PC-9 (cell line): ENCODE measurements at regions not wholly inside any gene's neighbourhood (a gene's known extent, or its start where the extent isn't known, plus 50 kb on each side); places are given as distances from the start of the nearest gene placed in this dataset.

Experiments used
- BruUV-seq: library from RNA; stranded (reverse); fragments of 400-500 nt; replicated peaks from 2 replicates; lab custom pipeline; 2021; lab: Mats Ljungman, UMichigan
- CTCF ChIA-PET: fragments of 300-600 bp; sonication (Branson Sonifier 250); formaldehyde crosslinking; loops from one replicate; lab custom pipeline; 2022; ENCODE audit warnings: antibody characterized with exemption; lab: Charles Lee
- POLR2A ChIA-PET: fragments of 300-600 bp; sonication (Branson Sonifier 250); formaldehyde crosslinking; loops from one replicate; lab custom pipeline; 2022; ENCODE audit warnings: antibody characterized with exemption; ENCODE audit not compliant: unreplicated experiment; lab: Charles Lee
- DNase-seq, 2 experiments: peaks; one replicate each; pipeline versions ENCODE4 v3.0.0 to v3.0.0-alpha.2; 2015 to 2022; ENCODE audit warnings: mixed read lengths in 1 of 2
- H2AFZ ChIP-seq: fragments of 200-600 bp; sonication (generic); 2 replicates; pipeline ENCODE4 v1.8.1; 2017; ENCODE audit warnings: antibody characterized with exemption
- H3F3A ChIP-seq: fragments of 200-600 bp; sonication (generic); 2 replicates; pipeline ENCODE4 v1.8.1; 2017; ENCODE audit warnings: antibody characterized with exemption, mild to moderate bottlenecking, low read depth; ENCODE audit not compliant: insufficient read depth
- H3K27ac ChIP-seq: fragments of 200-600 bp; sonication (generic); 2 replicates; pipeline ENCODE4 v1.6.1; 2016; ENCODE audit warnings: mixed run types
- H3K27me3 ChIP-seq: fragments of 200-600 bp; sonication (generic); 2 replicates; pipeline ENCODE4 v1.6.1; 2016; ENCODE audit warnings: low read depth, mixed run types; ENCODE audit not compliant: insufficient read depth
- H3K36me3 ChIP-seq: fragments of 200-600 bp; sonication (generic); 2 replicates; pipeline ENCODE4 v1.6.1; 2016; ENCODE audit warnings: low read depth, mixed run types
- H3K4me1 ChIP-seq: fragments of 200-600 bp; sonication (generic); replicated peaks from 2 replicates; pipeline ENCODE4 v1.6.1; 2016; ENCODE audit warnings: mixed run types; ENCODE audit not compliant: insufficient read depth
- H3K4me2 ChIP-seq: fragments of 200-600 bp; sonication (generic); 2 replicates; pipeline ENCODE4 v1.6.1; 2017; ENCODE audit warnings: mixed run types
- H3K4me3 ChIP-seq: fragments of 200-600 bp; sonication (generic); 2 replicates; pipeline ENCODE4 v1.6.1; 2016; ENCODE audit warnings: mixed run types
- H3K79me2 ChIP-seq: fragments of 200-600 bp; sonication (generic); 2 replicates; pipeline ENCODE4 v1.6.1; 2017; ENCODE audit warnings: low read depth, mixed run types
- H3K9me2 ChIP-seq: fragments of 200-600 bp; sonication (generic); 2 replicates; pipeline ENCODE4 v1.8.1; 2017; ENCODE audit warnings: mild to moderate bottlenecking; ENCODE audit not compliant: insufficient read depth
- H3K9me3 ChIP-seq: fragments of 200-600 bp; sonication (generic); 2 replicates; pipeline ENCODE4 v1.8.1; 2016; ENCODE audit warnings: low read depth; ENCODE audit not compliant: insufficient read depth
- H4K20me1 ChIP-seq: fragments of 200-600 bp; sonication (generic); 2 replicates; pipeline ENCODE4 v1.8.1; 2017; ENCODE audit not compliant: insufficient read depth
- CTCF ChIP-seq: fragments of 200-600 bp; sonication (generic); conservative IDR thresholded peaks from 2 replicates; pipeline ENCODE4 v1.6.1; 2017; ENCODE audit warnings: mixed run types, antibody characterized with exemption, mild to moderate bottlenecking, moderate library complexity
- EZH2 ChIP-seq: fragments of 200-600 bp; sonication (generic); IDR thresholded peaks from 2 replicates; pipeline ENCODE4 v1.8.0; 2017; ENCODE audit warnings: antibody characterized with exemption, low read depth
- intact Hi-C: fragments of 100-400 bp; cut with micrococcal nuclease; formaldehyde crosslinking; loops from one replicate; pipeline ENCODE4 v1.10.0; 2022; ENCODE audit not compliant: unreplicated experiment

GRCh38 chr13:62033934-62034333 lies 618.3 kb upstream of the PCDH20 start:
- no peak overlapping the region for H3K27ac ChIP-seq
- BruUV-seq, result no TSS peak
- ChIA-PET CTCF (no interaction called here), POLR2A (no interaction called here)
- no peaks in the 10 kb centered on the region for H3K79me2 ChIP-seq
- no peak overlapping the region for H3K4me2 ChIP-seq
- no peak overlapping the region for H2AFZ ChIP-seq
- H3K4me1 ChIP-seq, result no peaks in the 10 kb centered on the region
- no peaks in the 10 kb centered on the region for H3K36me3 ChIP-seq
- H3K9me3 ChIP-seq, result no peaks in the 10 kb centered on the region
- DNase-seq, result no peak
- no peaks in the 10 kb centered on the region for H4K20me1 ChIP-seq
- no peak for TF ChIP-seq CTCF
- no peak for TF ChIP-seq EZH2
- H3K9me2 ChIP-seq, result no peaks in the 10 kb centered on the region
- no peaks in the 10 kb centered on the region for H3F3A ChIP-seq
- intact Hi-C loops, result no loop called here
- H3K27me3 ChIP-seq, result no peaks in the 10 kb centered on the region
- no peak overlapping the region for H3K4me3 ChIP-seq

- Histone ChIP-seq H2AFZ (no peak overlapping the region), H3K9me3 (no peaks in the 10 kb centered on the region), H3K4me1 (no peaks in the 10 kb centered on the region), H3K27me3 (no peaks in the 10 kb centered on the region), H3K36me3 (no peaks in the 10 kb centered on the region), H3K4me3 (no peak overlapping the region), H3K9me2 (no peaks in the 10 kb centered on the region), H3K4me2 (no peak overlapping the region), H4K20me1 (no peaks in the 10 kb centered on the region), H3F3A (no peaks in the 10 kb centered on the region), H3K27ac (no peak overlapping the region), H3K79me2 (no peaks in the 10 kb centered on the region)
- CTCF ChIA-PET, result no interaction called here
- no TSS peak for BruUV-seq
- intact Hi-C loops, result no loop called here
- TF ChIP-seq CTCF, result no peak
- TF ChIP-seq EZH2, result no peak
- no peak for DNase-seq
- POLR2A ChIA-PET, result no interaction called here
Measured at GRCh38 chr13:62022369-62022768, 606.7 kb upstream of the PCDH20 start.

- H3K36me3 ChIP-seq, result no peaks in the 10 kb centered on the region
- CTCF ChIA-PET, result no interaction called here
- no peaks in the 10 kb centered on the region for H3K79me2 ChIP-seq
- H3F3A ChIP-seq, result no peaks in the 10 kb centered on the region
- TF ChIP-seq CTCF (no peak), EZH2 (no peak)
- no peaks in the 10 kb centered on the region for H3K4me1 ChIP-seq
- H3K4me2 ChIP-seq, result no peak overlapping the region
- H3K27ac ChIP-seq, result no peak overlapping the region
- no peaks in the 10 kb centered on the region for H3K9me3 ChIP-seq
- no peaks in the 10 kb centered on the region for H3K27me3 ChIP-seq
- POLR2A ChIA-PET, result no interaction called here
- H3K4me3 ChIP-seq, result no peak overlapping the region
- DNase-seq, result no peak
- H2AFZ ChIP-seq, result no peak overlapping the region
- no peaks in the 10 kb centered on the region for H4K20me1 ChIP-seq
- no peaks in the 10 kb centered on the region for H3K9me2 ChIP-seq
- no TSS peak for BruUV-seq
- intact Hi-C loops, result loop anchor here (10.0 kb wide), 1 partner anchor 335 kb away; no protein-coding TSS in a partner anchor
Measured at GRCh38 chr13:62019858-62020257, 604.2 kb upstream of the PCDH20 start.
